ENCODE measurements at regions not wholly inside any gene's neighbourhood (a gene's known extent, or its start where the extent isn't known, plus 50 kb on each side); places are given as distances from the start of the nearest gene placed in this dataset.
"Not testable (repeated sequence)": the region's sequence is repeated elsewhere in the genome, so short reads cannot be mapped to it uniquely, and the experiment has no call there.

GRCh38 chr5:8528106-8528505, 659.2 kb downstream of the MTRR start:
- Histone ChIP-seq H3K4me1 (ENCODE audit: control insufficient read depth, insufficient read depth, low read length, unreplicated experiment) (no peaks in the 10 kb centered on the region), H3K36me3 (ENCODE audit: insufficient read depth, low read length) (no peaks in the 10 kb centered on the region), H2AFZ (ENCODE audit: low read length, unreplicated experiment) (no peak overlapping the region), H3K27me3 (ENCODE audit: insufficient read depth, low read length) (no peaks in the 10 kb centered on the region; the same call in 1 of the 2 replicates), H3K27ac (ENCODE audit: low read depth, low read length) (no peak overlapping the region), H3K4me3 (ENCODE audit: low read depth, low read length) (no peak overlapping the region), H3K79me2 (ENCODE audit: control insufficient read depth, insufficient read depth, low read length, unreplicated experiment) (no peaks in the 10 kb centered on the region)

GRCh38 chr5:8538821-8539220, 669.9 kb downstream of the MTRR start:
- Histone ChIP-seq H3K36me3 (ENCODE audit: insufficient read depth, low read length) (no peaks in the 10 kb centered on the region), H3K27ac (ENCODE audit: low read depth, low read length) (no peak overlapping the region), H3K4me1 (ENCODE audit: control insufficient read depth, insufficient read depth, low read length, unreplicated experiment) (no peaks in the 10 kb centered on the region), H3K27me3 (ENCODE audit: insufficient read depth, low read length) (no peaks in the 10 kb centered on the region), H2AFZ (ENCODE audit: low read length, unreplicated experiment) (no peak overlapping the region), H3K4me3 (ENCODE audit: low read depth, low read length) (no peak overlapping the region), H3K79me2 (ENCODE audit: control insufficient read depth, insufficient read depth, low read length, unreplicated experiment) (no peaks in the 10 kb centered on the region)

- Histone ChIP-seq H3K4me1 (ENCODE audit: control insufficient read depth, insufficient read depth, low read length, unreplicated experiment) (no peaks in the 10 kb centered on the region), H3K4me3 (ENCODE audit: low read depth, low read length) (no peak overlapping the region), H3K27ac (ENCODE audit: low read depth, low read length) (no peak overlapping the region), H3K36me3 (ENCODE audit: insufficient read depth, low read length) (no peaks in the 10 kb centered on the region), H2AFZ (ENCODE audit: low read length, unreplicated experiment) (no peak overlapping the region), H3K79me2 (ENCODE audit: control insufficient read depth, insufficient read depth, low read length, unreplicated experiment) (no peaks in the 10 kb centered on the region), H3K27me3 (ENCODE audit: insufficient read depth, low read length) (no peaks in the 10 kb centered on the region)
These were observed 671.4 kb downstream of the MTRR start for GRCh38 chr5:8540317-8540716.

- no peaks in the 10 kb centered on the region for H3K4me1 ChIP-seq (ENCODE audit: control insufficient read depth, insufficient read depth, low read length, unreplicated experiment)
- no peak overlapping the region for H3K4me3 ChIP-seq (ENCODE audit: low read depth, low read length)
- H3K27ac ChIP-seq (ENCODE audit: low read depth, low read length) = no peak overlapping the region
- H3K79me2 ChIP-seq (ENCODE audit: control insufficient read depth, insufficient read depth, low read length, unreplicated experiment) = no peaks in the 10 kb centered on the region
- H2AFZ ChIP-seq (ENCODE audit: low read length, unreplicated experiment) = no peak overlapping the region
- H3K36me3 ChIP-seq (ENCODE audit: insufficient read depth, low read length) = no peaks in the 10 kb centered on the region
- no peaks in the 10 kb centered on the region for H3K27me3 ChIP-seq (ENCODE audit: insufficient read depth, low read length)
These were observed 682.0 kb downstream of the MTRR start for GRCh38 chr5:8550921-8551320.

GRCh38 chr5:8553364-8553763, 684.4 kb downstream of the MTRR start:
- Histone ChIP-seq H3K4me3 (ENCODE audit: low read depth, low read length) (no peak overlapping the region), H3K4me1 (ENCODE audit: control insufficient read depth, insufficient read depth, low read length, unreplicated experiment) (no peaks in the 10 kb centered on the region), H2AFZ (ENCODE audit: low read length, unreplicated experiment) (no peak overlapping the region), H3K27me3 (ENCODE audit: insufficient read depth, low read length) (no peaks in the 10 kb centered on the region), H3K36me3 (ENCODE audit: insufficient read depth, low read length) (no peaks in the 10 kb centered on the region), H3K27ac (ENCODE audit: low read depth, low read length) (no peak overlapping the region), H3K79me2 (ENCODE audit: control insufficient read depth, insufficient read depth, low read length, unreplicated experiment) (no peaks in the 10 kb centered on the region)

GRCh38 chr5:8557728-8558127, 688.8 kb downstream of the MTRR start:
- Histone ChIP-seq H3K27ac (ENCODE audit: low read depth, low read length) (no peak overlapping the region), H3K79me2 (ENCODE audit: control insufficient read depth, insufficient read depth, low read length, unreplicated experiment) (no peaks in the 10 kb centered on the region), H3K4me1 (ENCODE audit: control insufficient read depth, insufficient read depth, low read length, unreplicated experiment) (no peaks in the 10 kb centered on the region), H3K36me3 (ENCODE audit: insufficient read depth, low read length) (no peaks in the 10 kb centered on the region), H2AFZ (ENCODE audit: low read length, unreplicated experiment) (no peak overlapping the region), H3K4me3 (ENCODE audit: low read depth, low read length) (no peak overlapping the region), H3K27me3 (ENCODE audit: insufficient read depth, low read length) (no peaks in the 10 kb centered on the region)

GRCh38 chr5:8560776-8561175, 691.8 kb downstream of the MTRR start:
- Histone ChIP-seq H2AFZ (ENCODE audit: low read length, unreplicated experiment) (no peak overlapping the region), H3K79me2 (ENCODE audit: control insufficient read depth, insufficient read depth, low read length, unreplicated experiment) (no peaks in the 10 kb centered on the region), H3K4me3 (ENCODE audit: low read depth, low read length) (no peak overlapping the region), H3K27ac (ENCODE audit: low read depth, low read length) (no peak overlapping the region), H3K36me3 (ENCODE audit: insufficient read depth, low read length) (no peaks in the 10 kb centered on the region), H3K4me1 (ENCODE audit: control insufficient read depth, insufficient read depth, low read length, unreplicated experiment) (no peaks in the 10 kb centered on the region), H3K27me3 (ENCODE audit: insufficient read depth, low read length) (no peaks in the 10 kb centered on the region)

GRCh38 chr5:8561224-8561840, 692.4 kb downstream of the MTRR start:
- H3K27ac ChIP-seq (ENCODE audit: low read depth, low read length) = no peak overlapping the region
- H3K4me3 ChIP-seq (ENCODE audit: low read depth, low read length) = no peak overlapping the region
- H3K27me3 ChIP-seq (ENCODE audit: insufficient read depth, low read length) = no peaks in the 10 kb centered on the region
- no peaks in the 10 kb centered on the region for H3K4me1 ChIP-seq (ENCODE audit: control insufficient read depth, insufficient read depth, low read length, unreplicated experiment)
- no peaks in the 10 kb centered on the region for H3K79me2 ChIP-seq (ENCODE audit: control insufficient read depth, insufficient read depth, low read length, unreplicated experiment)
- H2AFZ ChIP-seq (ENCODE audit: low read length, unreplicated experiment) = no peak overlapping the region
- no peaks in the 10 kb centered on the region for H3K36me3 ChIP-seq (ENCODE audit: insufficient read depth, low read length)

- no peak overlapping the region for H3K4me3 ChIP-seq (ENCODE audit: low read depth, low read length)
- no peaks in the 10 kb centered on the region for H3K36me3 ChIP-seq (ENCODE audit: insufficient read depth, low read length)
- H3K4me1 ChIP-seq (ENCODE audit: control insufficient read depth, insufficient read depth, low read length, unreplicated experiment) = no peaks in the 10 kb centered on the region
- no peaks in the 10 kb centered on the region for H3K79me2 ChIP-seq (ENCODE audit: control insufficient read depth, insufficient read depth, low read length, unreplicated experiment)
- H3K27ac ChIP-seq (ENCODE audit: low read depth, low read length) = no peak overlapping the region
- H3K27me3 ChIP-seq (ENCODE audit: insufficient read depth, low read length) = no peaks in the 10 kb centered on the region
- H2AFZ ChIP-seq (ENCODE audit: low read length, unreplicated experiment) = no peak overlapping the region
These were observed 692.9 kb downstream of the MTRR start for GRCh38 chr5:8561854-8562253.

GRCh38 chr5:8563540-8563939, 694.6 kb downstream of the MTRR start:
- H3K79me2 ChIP-seq (ENCODE audit: control insufficient read depth, insufficient read depth, low read length, unreplicated experiment); H3K4me3 ChIP-seq (ENCODE audit: low read depth, low read length); H3K4me1 ChIP-seq (ENCODE audit: control insufficient read depth, insufficient read depth, low read length, unreplicated experiment); H2AFZ ChIP-seq (ENCODE audit: low read length, unreplicated experiment); H3K27me3 ChIP-seq (ENCODE audit: insufficient read depth, low read length); H3K36me3 ChIP-seq (ENCODE audit: insufficient read depth, low read length); H3K27ac ChIP-seq (ENCODE audit: low read depth, low read length): not testable (repeated sequence)

GRCh38 chr5:8568858-8569257, 699.9 kb downstream of the MTRR start:
- Histone ChIP-seq H3K4me1 (ENCODE audit: control insufficient read depth, insufficient read depth, low read length, unreplicated experiment) (no peaks in the 10 kb centered on the region), H3K36me3 (ENCODE audit: insufficient read depth, low read length) (no peaks in the 10 kb centered on the region), H3K4me3 (ENCODE audit: low read depth, low read length) (no peak overlapping the region), H3K27ac (ENCODE audit: low read depth, low read length) (no peak overlapping the region), H3K79me2 (ENCODE audit: control insufficient read depth, insufficient read depth, low read length, unreplicated experiment) (no peaks in the 10 kb centered on the region), H3K27me3 (ENCODE audit: insufficient read depth, low read length) (peaks cover 2% of the 10 kb centered on the region; the same call in 1 of the 2 replicates), H2AFZ (ENCODE audit: low read length, unreplicated experiment) (no peak overlapping the region)

All from ACC112 (cell line).